Endothelial cell (in vitro differentiated cells): ENCODE measurements at regions not wholly inside any gene's neighbourhood (a gene's known extent, or its start where the extent isn't known, plus 50 kb on each side); places are given as distances from the start of the nearest gene placed in this dataset.

Source experiments
- DNase-seq: peaks from one replicate; pipeline ENCODE4 v3.0.0; 2021; ENCODE audit warnings: low spot score
- H3K27ac Mint-ChIP-seq: one replicate; pipeline ENCODE4 v1.8.0; 2021; ENCODE audit warnings: mixed read lengths, inconsistent platforms; ENCODE audit not compliant: unreplicated experiment
- H3K27me3 Mint-ChIP-seq: one replicate; pipeline ENCODE4 v1.8.0; 2021; ENCODE audit warnings: mild to moderate bottlenecking, moderate library complexity, mixed read lengths, inconsistent platforms; ENCODE audit not compliant: unreplicated experiment
- H3K36me3 Mint-ChIP-seq: one replicate; pipeline ENCODE4 v1.8.0; 2021; ENCODE audit warnings: mild to moderate bottlenecking, low read depth, mixed read lengths, inconsistent platforms; ENCODE audit not compliant: unreplicated experiment
- H3K4me1 Mint-ChIP-seq: one replicate; pipeline ENCODE4 v1.8.0; 2021; ENCODE audit warnings: mild to moderate bottlenecking, mixed read lengths, inconsistent platforms; ENCODE audit not compliant: unreplicated experiment
- H3K4me3 Mint-ChIP-seq: one replicate; pipeline ENCODE4 v1.8.0; 2021; ENCODE audit warnings: mild to moderate bottlenecking, mixed read lengths, inconsistent platforms; ENCODE audit not compliant: unreplicated experiment
- H3K9me3 Mint-ChIP-seq: one replicate; pipeline ENCODE4 v1.8.0; 2021; ENCODE audit warnings: mixed read lengths, inconsistent platforms; ENCODE audit not compliant: unreplicated experiment
- CTCF ChIP-seq: fragments of 200-600 bp; sonication (generic); IDR thresholded peaks from one replicate; pipeline ENCODE4 v1.5.0; 2021; ENCODE audit warnings: antibody characterized with exemption; ENCODE audit not compliant: unreplicated experiment

DNA sequence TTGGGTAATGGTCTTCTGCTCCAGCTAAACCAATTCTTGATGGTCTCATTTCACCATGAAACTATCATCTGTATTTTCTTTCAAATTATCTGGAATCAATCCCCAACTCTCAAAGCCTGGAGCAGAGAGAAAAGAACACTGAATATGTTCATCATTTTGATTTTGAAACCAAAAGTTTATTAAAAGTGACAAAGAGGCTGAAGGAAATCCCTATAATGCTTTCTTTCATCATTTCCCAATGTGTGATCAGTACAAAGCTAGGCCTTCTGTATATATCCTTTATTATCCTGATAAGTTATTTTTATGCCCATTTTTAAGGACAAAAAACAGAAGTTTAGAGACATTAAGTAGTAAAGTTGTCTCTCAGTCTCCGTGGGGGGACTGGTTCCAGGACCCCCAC, 50.1 kb upstream of the MBNL1 start:
- H3K9me3 Mint-ChIP-seq: no peaks in the 10 kb centered on the region
- H3K27ac Mint-ChIP-seq: no peak overlapping the region
- no peak overlapping the region for H3K4me3 Mint-ChIP-seq
- H3K36me3 Mint-ChIP-seq: no peaks in the 10 kb centered on the region
- no peaks in the 10 kb centered on the region for H3K4me1 Mint-ChIP-seq
- peaks cover 3% of the 10 kb centered on the region for H3K27me3 Mint-ChIP-seq
- no peak for DNase-seq
- TF ChIP-seq CTCF: no peak
